ENCODE measurements at regions not wholly inside any gene's neighbourhood (a gene's known extent, or its start where the extent isn't known, plus 50 kb on each side); places are given as distances from the start of the nearest gene placed in this dataset.

GRCh38 chr5:53815471-53815870 is 255.0 kb downstream of the NDUFS4 start:
- 94 to 95% methylated on average over 2 of the region's 2 CpGs for WGBS, 2 donors
- Histone ChIP-seq H3K27ac (ENCODE audit: low read depth in 1 of 2, low read length in 1 of 2) (no peak overlapping the region), H3K9ac (ENCODE audit: insufficient read depth in 1 of 2, low read length in 2 of 2) (no peak overlapping the region), H3K4me3 (no peak overlapping the region), H3K27me3 (ENCODE audit: control insufficient read depth in 3 of 3, insufficient read depth in 3 of 3, low read length in 2 of 3) (no peaks in the 10 kb centered on the region), H3K36me3 (ENCODE audit: control insufficient read depth in 4 of 4, insufficient read depth in 4 of 4, low read length in 4 of 4) (no peaks in the 10 kb centered on the region), H3K4me1 (ENCODE audit: control insufficient read depth in 5 of 5, insufficient read depth in 5 of 5, low read length in 5 of 5) (no peaks in the 10 kb centered on the region), H3K9me3 (ENCODE audit: control insufficient read depth in 4 of 4, insufficient read depth in 3 of 4, low read length in 3 of 4) (peaks cover 0 to 2% (median 0%) of the 10 kb centered on the region in 4 donors)
- DNase-seq (no peak), ATAC-seq (ENCODE audit: insufficient read depth, low FRiP score) (no peak)
- TF ChIP-seq CTCF (IDR thresholded peaks at IDR 0.05; ENCODE audit: control extremely low read depth, extremely low read depth) = no peak

GRCh38 chr5:53817183-53817582 is 256.7 kb downstream of the NDUFS4 start:
- peaks cover 0 to 2% (median 0%) of the 10 kb centered on the region in 4 donors for H3K9me3 ChIP-seq (ENCODE audit: control insufficient read depth in 4 of 4, insufficient read depth in 3 of 4, low read length in 3 of 4)
- no peak overlapping the region for H3K9ac ChIP-seq (ENCODE audit: insufficient read depth in 1 of 2, low read length in 2 of 2)
- no peaks in the 10 kb centered on the region for H3K36me3 ChIP-seq (ENCODE audit: control insufficient read depth in 4 of 4, insufficient read depth in 4 of 4, low read length in 4 of 4)
- H3K4me3 ChIP-seq = no peak overlapping the region
- no peaks in the 10 kb centered on the region for H3K27me3 ChIP-seq (ENCODE audit: control insufficient read depth in 3 of 3, insufficient read depth in 3 of 3, low read length in 2 of 3)
- DNase-seq (no peak), ATAC-seq (ENCODE audit: insufficient read depth, low FRiP score) (no peak)
- no peaks in the 10 kb centered on the region for H3K4me1 ChIP-seq (ENCODE audit: control insufficient read depth in 5 of 5, insufficient read depth in 5 of 5, low read length in 5 of 5)
- TF ChIP-seq CTCF (IDR thresholded peaks at IDR 0.05; ENCODE audit: control extremely low read depth, extremely low read depth) = no peak
- no peak overlapping the region for H3K27ac ChIP-seq (ENCODE audit: low read depth in 1 of 2, low read length in 1 of 2)

- no peak overlapping the region for H3K4me3 ChIP-seq
- no peaks in the 10 kb centered on the region for H3K36me3 ChIP-seq (ENCODE audit: control insufficient read depth in 4 of 4, insufficient read depth in 4 of 4, low read length in 4 of 4)
Measured at GRCh38 chr5:53819482-53819881, 259.0 kb downstream of the NDUFS4 start.

More at GRCh38 chr5:53819482-53819881, 259.0 kb downstream of the NDUFS4 start:
- no peaks in the 10 kb centered on the region for H3K27me3 ChIP-seq (ENCODE audit: control insufficient read depth in 3 of 3, insufficient read depth in 3 of 3, low read length in 2 of 3)
- H3K4me1 ChIP-seq (ENCODE audit: control insufficient read depth in 5 of 5, insufficient read depth in 5 of 5, low read length in 5 of 5) = no peaks in the 10 kb centered on the region
- H3K9me3 ChIP-seq (ENCODE audit: control insufficient read depth in 4 of 4, insufficient read depth in 3 of 4, low read length in 3 of 4) = peaks cover 0 to 2% (median 0%) of the 10 kb centered on the region in 4 donors
- no peak overlapping the region for H3K9ac ChIP-seq (ENCODE audit: insufficient read depth in 1 of 2, low read length in 2 of 2)
- no peak overlapping the region for H3K27ac ChIP-seq (ENCODE audit: low read depth in 1 of 2, low read length in 1 of 2)
- DNase-seq (no peak), ATAC-seq (ENCODE audit: insufficient read depth, low FRiP score) (no peak)
- 92% methylated on average over 8 of the region's 8 CpGs for WGBS, 2 donors
- no peak for TF ChIP-seq CTCF (IDR thresholded peaks at IDR 0.05; ENCODE audit: control extremely low read depth, extremely low read depth)

Data from lung (tissue), 11 donors.